ENCODE measurements at regions not wholly inside any gene's neighbourhood (a gene's known extent, or its start where the extent isn't known, plus 50 kb on each side); places are given as distances from the start of the nearest gene placed in this dataset.
A peak's percentile ranks its signal among the peaks of the same experiment; 100 is the strongest.

DNA sequence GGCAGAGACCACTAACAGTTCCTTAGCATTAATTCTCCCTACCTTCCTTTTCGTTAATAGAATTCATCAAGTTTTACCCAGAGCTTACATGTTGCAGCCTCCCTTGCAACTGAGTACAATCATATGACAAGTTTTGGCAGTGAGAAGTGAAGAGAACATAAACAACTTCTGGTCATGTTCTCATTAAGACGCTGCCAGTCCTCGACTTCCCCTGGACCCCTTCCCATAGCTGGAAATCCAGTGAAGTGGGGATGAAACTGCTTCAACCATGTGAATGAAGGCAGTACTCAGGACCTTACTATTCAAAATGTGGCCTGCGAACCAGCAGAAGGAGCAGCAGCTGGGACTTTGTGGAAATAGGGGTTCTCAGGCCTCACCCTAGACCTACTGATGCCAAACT, 133.9 kb downstream of the SPTSSA start:
- H3K27me3 ChIP-seq (ENCODE audit: control insufficient read depth, insufficient read depth), result no peaks in the 10 kb centered on the region
- H3K4me1 ChIP-seq (ENCODE audit: control insufficient read depth, insufficient read depth, low read length), result no peaks in the 10 kb centered on the region
- no peaks in the 10 kb centered on the region for H3K9me3 ChIP-seq (ENCODE audit: control insufficient read depth, low read length)
- H3K4me3 ChIP-seq (ENCODE audit: low read length), result no peak overlapping the region
- 49% methylated on average over 4 of the region's 4 CpGs for WGBS
- intact Hi-C loops (cut with DNase I), result no loop called here
- H3K27ac ChIP-seq (ENCODE audit: low read length), result no peak overlapping the region
- ATAC-seq (no peak), DNase-seq (no peak)

DNA sequence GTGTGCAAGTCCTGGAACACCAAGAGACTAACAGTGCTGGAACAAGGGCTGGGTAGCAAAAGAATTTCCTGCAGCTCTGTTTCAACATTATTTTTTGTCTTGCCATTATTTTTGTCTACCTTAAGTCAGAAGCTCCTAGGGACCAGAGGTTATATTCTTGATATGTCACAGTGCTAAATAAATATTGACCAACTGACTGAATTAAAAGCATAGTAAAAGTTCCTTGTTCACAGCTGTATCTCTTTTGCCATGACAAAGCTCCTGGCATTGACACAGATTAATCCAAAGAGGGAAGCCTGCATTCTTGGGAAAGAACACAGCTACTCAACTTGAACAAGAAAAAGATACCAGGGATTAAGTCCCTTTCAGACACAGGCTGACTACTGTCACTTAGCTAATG, 136.5 kb downstream of the SPTSSA start:
- DNase-seq (no peak), ATAC-seq (no peak)
- intact Hi-C loops (cut with DNase I), result no loop called here
- no peak overlapping the region for H3K27ac ChIP-seq (ENCODE audit: low read length)
- no peaks in the 10 kb centered on the region for H3K27me3 ChIP-seq (ENCODE audit: control insufficient read depth, insufficient read depth)
- H3K4me3 ChIP-seq (ENCODE audit: low read length), result no peak overlapping the region
- no peaks in the 10 kb centered on the region for H3K9me3 ChIP-seq (ENCODE audit: control insufficient read depth, low read length)
- H3K4me1 ChIP-seq (ENCODE audit: control insufficient read depth, insufficient read depth, low read length), result no peaks in the 10 kb centered on the region

DNA sequence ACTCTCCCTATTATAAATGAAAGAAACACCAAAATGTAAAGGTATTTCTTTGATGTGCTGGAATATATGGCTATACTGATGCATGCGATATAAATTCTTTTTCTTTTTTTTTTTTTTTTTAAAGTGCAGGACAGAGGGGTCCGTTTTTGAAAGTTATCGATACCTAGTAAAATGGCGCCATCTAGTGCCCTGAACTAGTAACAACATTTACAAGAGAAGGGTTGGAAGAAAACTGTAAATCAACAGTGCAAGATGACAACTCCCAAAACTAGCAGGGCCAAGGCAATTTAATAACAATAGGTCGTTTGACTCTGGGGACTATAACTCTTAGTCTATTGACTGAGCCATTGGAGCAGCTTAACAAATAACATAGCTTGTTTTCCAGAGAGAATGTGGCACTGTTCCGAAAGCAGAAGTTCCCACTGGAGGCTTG, 137.7 kb downstream of the SPTSSA start:
- no peaks in the 10 kb centered on the region for H3K9me3 ChIP-seq (ENCODE audit: control insufficient read depth, low read length)
- ATAC-seq (peak in 1 of 2 donors; percentile 44), DNase-seq (no peak)
- H3K4me1 ChIP-seq (ENCODE audit: control insufficient read depth, insufficient read depth, low read length), result no peaks in the 10 kb centered on the region
- H3K27me3 ChIP-seq (ENCODE audit: control insufficient read depth, insufficient read depth), result no peaks in the 10 kb centered on the region
- H3K4me3 ChIP-seq (ENCODE audit: low read length), result no peak overlapping the region
- WGBS, result 17% methylated on average over 6 of the region's 6 CpGs
- no peak overlapping the region for H3K27ac ChIP-seq (ENCODE audit: low read length)
- intact Hi-C loops (cut with DNase I), result no loop called here

DNA sequence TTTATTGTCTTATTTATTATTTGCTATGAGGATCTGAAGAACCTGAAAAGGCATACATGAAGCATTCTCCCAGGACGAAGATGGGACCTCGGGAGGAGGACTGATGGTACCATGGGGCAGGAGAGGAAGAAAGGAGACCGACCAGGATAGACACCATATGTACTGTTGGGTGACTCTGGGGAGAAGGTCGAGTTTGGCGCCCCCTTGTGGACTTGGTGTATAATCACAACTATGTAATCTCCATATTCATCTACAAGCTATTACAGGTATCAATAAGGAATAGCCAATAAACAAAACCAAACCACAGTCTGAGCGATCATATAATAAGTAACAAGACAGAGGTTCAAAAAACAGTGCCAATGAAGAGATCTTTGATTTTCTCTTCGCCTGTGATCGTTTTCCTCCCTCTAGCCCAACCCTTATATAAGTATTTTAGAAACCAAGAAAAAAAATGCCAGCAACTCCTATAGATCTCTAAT, 139.1 kb downstream of the SPTSSA start:
- Histone ChIP-seq H3K9me3 (ENCODE audit: control insufficient read depth, low read length) (no peaks in the 10 kb centered on the region), H3K4me3 (ENCODE audit: low read length) (no peak overlapping the region), H3K4me1 (ENCODE audit: control insufficient read depth, insufficient read depth, low read length) (no peaks in the 10 kb centered on the region), H3K27me3 (ENCODE audit: control insufficient read depth, insufficient read depth) (no peaks in the 10 kb centered on the region), H3K27ac (ENCODE audit: low read length) (no peak overlapping the region)
- DNase-seq (peak; percentile 52 to 68 (median 54)), ATAC-seq (peak; percentile 69 to 75)
- intact Hi-C loops (cut with DNase I), result no loop called here
- 47% methylated on average over 8 of the region's 8 CpGs for WGBS

DNA sequence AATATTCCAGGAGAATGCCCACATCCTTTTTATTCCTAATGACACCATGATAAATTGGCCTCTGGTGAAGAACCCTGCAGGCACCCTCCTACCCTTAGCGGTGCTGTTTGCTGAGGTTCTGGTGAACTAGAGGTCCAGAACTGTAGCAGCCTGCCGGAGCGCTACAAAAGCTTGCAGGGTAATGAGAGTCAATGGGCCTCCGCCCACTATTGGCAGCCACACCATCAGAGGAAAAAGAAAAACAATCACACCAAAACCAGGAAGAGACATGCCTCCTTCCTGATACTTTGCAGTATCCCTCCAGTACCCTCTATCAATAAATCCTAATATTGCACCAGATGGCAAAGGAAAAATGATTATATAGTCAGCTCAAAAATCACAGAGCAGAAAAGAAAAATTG, 142.9 kb downstream of the SPTSSA start:
- intact Hi-C loops (cut with DNase I), result no loop called here
- H3K27me3 ChIP-seq (ENCODE audit: control insufficient read depth, insufficient read depth), result no peaks in the 10 kb centered on the region
- no peak for ATAC-seq

DNA sequence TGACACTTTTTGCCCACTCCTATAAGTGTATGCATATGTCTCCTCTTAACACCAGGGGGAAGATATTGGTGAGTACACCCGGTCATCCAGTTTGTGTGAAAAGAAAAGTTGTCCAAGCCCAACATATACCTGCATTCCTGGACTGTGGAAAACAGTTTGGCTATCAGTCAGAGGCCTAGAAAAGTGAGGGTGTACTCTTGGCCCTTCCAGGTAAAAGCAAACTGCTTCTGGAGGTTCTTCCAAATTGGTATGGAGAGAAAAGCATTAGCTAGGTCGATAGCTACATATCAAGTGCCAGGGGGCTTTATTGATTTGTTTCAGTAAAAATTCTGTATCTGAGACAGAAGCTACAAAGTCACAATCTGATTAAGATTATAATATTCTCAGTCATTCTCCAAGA, 144.0 kb downstream of the SPTSSA start:
- DNase-seq, result no peak
- H3K27me3 ChIP-seq (ENCODE audit: control insufficient read depth, insufficient read depth), result no peaks in the 10 kb centered on the region
- ATAC-seq, result no peak
- intact Hi-C loops (cut with DNase I), result no loop called here
- H3K4me3 ChIP-seq (ENCODE audit: low read length), result no peak overlapping the region
- no peaks in the 10 kb centered on the region for H3K9me3 ChIP-seq (ENCODE audit: control insufficient read depth, low read length)
- 85% methylated on average over 2 of the region's 2 CpGs for WGBS
- no peaks in the 10 kb centered on the region for H3K4me1 ChIP-seq (ENCODE audit: control insufficient read depth, insufficient read depth, low read length)
- no peak overlapping the region for H3K27ac ChIP-seq (ENCODE audit: low read length)

More for the DNA sequence above, 142.9 kb downstream of the SPTSSA start:
- H3K9me3 ChIP-seq (ENCODE audit: control insufficient read depth, low read length), result no peaks in the 10 kb centered on the region
- H3K4me3 ChIP-seq (ENCODE audit: low read length), result no peak overlapping the region
- H3K4me1 ChIP-seq (ENCODE audit: control insufficient read depth, insufficient read depth, low read length), result no peaks in the 10 kb centered on the region
- no peak overlapping the region for H3K27ac ChIP-seq (ENCODE audit: low read length)
- WGBS, result 79% methylated on average over 4 of the region's 4 CpGs
- no peak for DNase-seq

DNA sequence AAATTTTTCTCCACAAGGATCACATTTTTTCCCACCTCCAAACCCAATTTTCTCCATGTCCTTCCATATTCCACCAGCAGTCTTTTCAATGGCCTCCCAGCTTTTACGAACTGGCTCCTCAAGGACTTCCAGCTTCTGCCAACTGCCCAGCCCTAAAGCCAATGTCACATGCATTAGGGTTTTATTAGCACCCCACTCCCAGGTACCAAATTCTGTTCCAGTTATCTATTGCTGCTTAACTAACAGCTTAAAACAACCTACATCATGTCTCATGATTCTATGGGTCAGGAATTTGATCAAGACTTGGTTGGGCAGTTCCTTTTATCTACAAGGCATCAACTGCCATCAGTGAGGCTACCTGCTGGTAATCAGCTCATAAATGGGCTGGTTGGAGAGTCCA, 151.3 kb downstream of the SPTSSA start:
- no peaks in the 10 kb centered on the region for H3K4me1 ChIP-seq (ENCODE audit: control insufficient read depth, insufficient read depth, low read length)
- ATAC-seq (no peak), DNase-seq (no peak)
- intact Hi-C loops (cut with DNase I), result no loop called here
- H3K27ac ChIP-seq (ENCODE audit: low read length), result no peak overlapping the region
- no peaks in the 10 kb centered on the region for H3K27me3 ChIP-seq (ENCODE audit: control insufficient read depth, insufficient read depth)
- H3K4me3 ChIP-seq (ENCODE audit: low read length), result no peak overlapping the region
- 91% methylated on average over 1 of the region's 1 CpG for WGBS
- no peaks in the 10 kb centered on the region for H3K9me3 ChIP-seq (ENCODE audit: control insufficient read depth, low read length)

DNA sequence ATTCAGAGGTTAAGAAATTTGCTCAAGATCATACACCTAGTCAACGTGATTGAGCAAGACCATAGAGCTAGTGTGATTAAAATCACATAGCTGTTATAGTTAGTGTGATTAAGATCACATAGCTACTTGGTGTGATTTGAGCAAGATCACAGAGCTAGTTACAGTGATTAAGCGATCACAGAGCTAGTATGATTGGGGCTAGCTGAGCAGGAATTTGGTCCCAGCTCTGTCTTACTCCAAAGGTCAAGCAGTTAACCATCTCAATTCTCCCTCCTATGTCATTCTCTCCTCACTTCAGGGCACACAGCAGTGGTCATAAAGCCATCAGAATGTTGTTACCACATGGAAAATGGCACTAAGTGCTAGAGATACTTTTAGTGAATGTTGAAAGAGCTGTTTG, 158.2 kb downstream of the SPTSSA start:
- no peaks in the 10 kb centered on the region for H3K9me3 ChIP-seq (ENCODE audit: control insufficient read depth, low read length)
- 90% methylated on average over 2 of the region's 2 CpGs for WGBS
- H3K27me3 ChIP-seq (ENCODE audit: control insufficient read depth, insufficient read depth), result no peaks in the 10 kb centered on the region
- no peaks in the 10 kb centered on the region for H3K4me1 ChIP-seq (ENCODE audit: control insufficient read depth, insufficient read depth, low read length)
- no peak overlapping the region for H3K27ac ChIP-seq (ENCODE audit: low read length)
- DNase-seq, result no peak
- no peak overlapping the region for H3K4me3 ChIP-seq (ENCODE audit: low read length)
- ATAC-seq, result no peak
- intact Hi-C loops (cut with DNase I), result loop anchor here in 2 of 4 donors (5.0 to 10.0 kb wide), 2 partner anchors 459 to 467 kb away; no protein-coding TSS in a partner anchor

DNA sequence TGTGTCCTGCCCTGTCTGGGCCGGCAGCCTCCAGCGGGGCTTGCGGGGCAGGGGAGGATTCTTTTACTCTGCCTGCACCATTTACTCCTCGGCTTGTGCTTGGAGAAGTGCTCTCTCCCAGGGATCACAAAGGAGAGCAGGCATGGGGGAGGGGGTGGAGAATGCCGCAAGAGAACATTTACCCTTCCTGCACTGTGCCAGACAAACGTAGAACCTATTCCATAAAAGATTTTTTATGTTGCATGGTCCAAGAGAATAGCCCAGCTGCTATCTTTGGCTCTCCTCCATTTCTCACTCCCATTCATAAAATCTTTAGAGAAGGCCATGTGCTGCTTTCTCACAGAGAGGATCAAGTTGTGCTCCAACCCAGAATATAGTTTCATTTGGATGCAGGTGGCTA, 159.4 kb downstream of the SPTSSA start:
- no peaks in the 10 kb centered on the region for H3K27me3 ChIP-seq (ENCODE audit: control insufficient read depth, insufficient read depth)
- no peaks in the 10 kb centered on the region for H3K4me1 ChIP-seq (ENCODE audit: control insufficient read depth, insufficient read depth, low read length)
- 46% methylated on average over 6 of the region's 6 CpGs for WGBS
- no peaks in the 10 kb centered on the region for H3K9me3 ChIP-seq (ENCODE audit: control insufficient read depth, low read length)
- no peak for DNase-seq
- intact Hi-C loops (cut with DNase I), result loop anchor here in 2 of 4 donors (5.0 to 10.0 kb wide), 2 partner anchors 458 to 465 kb away; no protein-coding TSS in a partner anchor
- H3K4me3 ChIP-seq (ENCODE audit: low read length), result no peak overlapping the region
- H3K27ac ChIP-seq (ENCODE audit: low read length), result no peak overlapping the region
- ATAC-seq, result peak; percentile 59 to 61

DNA sequence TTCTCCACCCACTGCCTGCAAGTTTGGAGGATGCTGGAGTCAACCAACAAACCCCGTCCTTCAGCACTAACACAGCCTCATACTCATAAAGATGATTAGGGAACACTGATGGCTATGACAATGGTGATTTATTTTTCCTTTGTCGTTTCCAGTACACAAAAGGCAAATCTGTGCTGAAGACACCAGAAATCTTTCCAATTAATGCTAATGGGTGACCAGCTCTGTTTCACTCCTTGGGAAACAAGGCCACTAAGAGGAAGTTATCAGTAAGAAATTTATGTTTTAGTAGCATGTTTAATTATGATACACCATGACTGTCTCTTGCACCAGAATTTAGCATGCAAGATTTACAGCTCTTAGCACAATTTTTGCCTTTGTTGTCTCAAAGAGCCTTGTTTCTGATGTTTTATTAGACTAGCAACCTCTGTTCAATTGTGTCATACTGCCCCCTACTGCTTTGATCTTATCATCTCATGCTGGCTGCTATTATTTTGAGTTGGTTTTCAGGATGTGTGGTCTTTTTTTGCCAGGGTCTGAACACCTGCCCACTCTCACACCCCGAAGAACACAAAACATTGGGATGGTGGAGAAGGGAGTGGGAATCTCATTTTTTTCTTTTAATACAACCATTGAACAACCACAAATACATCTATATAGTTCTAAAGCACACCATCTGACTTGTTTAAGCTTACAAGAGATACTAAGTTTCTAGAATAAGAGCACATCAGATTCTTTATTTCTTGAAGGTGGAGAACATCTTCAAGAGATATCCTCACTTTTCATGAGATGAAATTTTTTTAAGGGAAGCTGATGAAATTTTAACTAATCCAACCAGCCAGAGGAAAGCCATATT, 160.9 kb downstream of the SPTSSA start:
- 51% methylated on average over 3 of the region's 3 CpGs for WGBS
- ATAC-seq (no peak), DNase-seq (no peak)
- intact Hi-C loops (cut with DNase I), result loop anchor here in 2 of 4 donors (5.0 to 10.0 kb wide), 2 partner anchors 456 to 464 kb away; no protein-coding TSS in a partner anchor
- no peak overlapping the region for H3K27ac ChIP-seq (ENCODE audit: low read length)
- H3K27me3 ChIP-seq (ENCODE audit: control insufficient read depth, insufficient read depth), result no peaks in the 10 kb centered on the region
- no peak overlapping the region for H3K4me3 ChIP-seq (ENCODE audit: low read length)
- no peaks in the 10 kb centered on the region for H3K9me3 ChIP-seq (ENCODE audit: control insufficient read depth, low read length)
- no peaks in the 10 kb centered on the region for H3K4me1 ChIP-seq (ENCODE audit: control insufficient read depth, insufficient read depth, low read length)

DNA sequence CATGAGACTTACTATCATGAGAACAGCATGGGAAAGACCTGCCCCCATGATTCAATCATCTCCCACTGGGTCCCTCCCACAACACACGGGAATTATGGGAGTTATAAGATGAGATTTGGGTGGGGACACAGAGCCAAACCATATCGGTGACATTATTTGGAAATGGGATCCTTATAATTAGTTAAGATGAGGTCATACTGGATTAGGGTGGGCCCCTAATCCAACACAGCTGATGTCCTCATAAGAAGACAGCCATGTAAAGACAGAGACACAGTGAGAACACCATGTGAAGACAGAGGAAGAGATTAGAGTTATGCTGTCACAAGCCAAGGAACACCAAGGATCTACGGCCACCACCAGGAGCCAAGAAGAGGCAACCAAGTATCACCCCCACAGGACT, 161.7 kb downstream of the SPTSSA start:
- DNase-seq (no peak), ATAC-seq (no peak)
- H3K27me3 ChIP-seq (ENCODE audit: control insufficient read depth, insufficient read depth), result no peaks in the 10 kb centered on the region
- intact Hi-C loops (cut with DNase I), result loop anchor here in 2 of 4 donors (5.0 to 10.0 kb wide), 2 partner anchors 456 to 463 kb away; no protein-coding TSS in a partner anchor
- 85% methylated on average over 3 of the region's 3 CpGs for WGBS
- H3K9me3 ChIP-seq (ENCODE audit: control insufficient read depth, low read length), result no peaks in the 10 kb centered on the region
- H3K4me1 ChIP-seq (ENCODE audit: control insufficient read depth, insufficient read depth, low read length), result no peaks in the 10 kb centered on the region
- no peak overlapping the region for H3K4me3 ChIP-seq (ENCODE audit: low read length)
- no peak overlapping the region for H3K27ac ChIP-seq (ENCODE audit: low read length)
